IMR-90 (cell line): ENCODE measurements at regions not wholly inside any gene's neighbourhood (a gene's known extent, or its start where the extent isn't known, plus 50 kb on each side); places are given as distances from the start of the nearest gene placed in this dataset.

Source experiments
- BHLHE40 ChIP-seq: fragments of 150-350 bp; IDR thresholded peaks from 2 replicates; pipeline ENCODE4 v1.6.1; 2016; ENCODE audit warnings: mild to moderate bottlenecking, low read depth, low read length
- MAFK ChIP-seq: IDR thresholded peaks from 2 replicates; pipeline ENCODE4 v1.6.1; 2012; ENCODE audit warnings: low read depth, low read length, improper control_type of control experiment
- MAZ ChIP-seq: IDR thresholded peaks from 2 replicates; pipeline ENCODE4 v1.6.1; 2012; ENCODE audit warnings: low read depth, mild to moderate bottlenecking, low read length, improper control_type of control experiment, moderate library complexity, borderline replicate concordance
- MXI1 ChIP-seq: IDR thresholded peaks from 2 replicates; pipeline ENCODE4 v1.6.1; 2012; ENCODE audit warnings: low read depth, mild to moderate bottlenecking, low read length, moderate library complexity, borderline replicate concordance
- POLR2A ChIP-seq: IDR thresholded peaks from 2 replicates; pipeline ENCODE4 v1.6.1; 2012; ENCODE audit warnings: mild to moderate bottlenecking, low read depth, low read length
- RAD21 ChIP-seq: IDR thresholded peaks from 2 replicates; pipeline ENCODE4 v1.6.1; 2012; ENCODE audit warnings: low read length, improper control_type of control experiment
- RCOR1 ChIP-seq: IDR thresholded peaks from 2 replicates; pipeline ENCODE4 v1.6.1; 2012; ENCODE audit warnings: mild to moderate bottlenecking, low read length, improper control_type of control experiment; ENCODE audit not compliant: insufficient replicate concordance
- RFX5 ChIP-seq: IDR thresholded peaks from 2 replicates; pipeline ENCODE4 v1.8.0; 2012; ENCODE audit warnings: low read depth, mild to moderate bottlenecking, low read length, moderate library complexity
- TF ChIP-seq, protein P1 (sequence below): conservative IDR thresholded peaks from 2 replicates; pipeline ENCODE4 v1.5.1; 2012; ENCODE audit warnings: mild to moderate bottlenecking, low read depth, low read length, improper control_type of control experiment
- TF ChIP-seq, protein P2 (sequence below): fragments of 150-350 bp; IDR thresholded peaks from 2 replicates; pipeline ENCODE4 v1.6.1; 2016; ENCODE audit warnings: low read depth, mild to moderate bottlenecking, low read length, moderate library complexity, borderline replicate concordance
- TF ChIP-seq, protein P3 (sequence below): fragments of 150-350 bp; IDR thresholded peaks from 2 replicates; pipeline ENCODE4 v1.6.1; 2017; ENCODE audit warnings: mild to moderate bottlenecking, antibody characterized with exemption, low read length, low read depth

DNA sequence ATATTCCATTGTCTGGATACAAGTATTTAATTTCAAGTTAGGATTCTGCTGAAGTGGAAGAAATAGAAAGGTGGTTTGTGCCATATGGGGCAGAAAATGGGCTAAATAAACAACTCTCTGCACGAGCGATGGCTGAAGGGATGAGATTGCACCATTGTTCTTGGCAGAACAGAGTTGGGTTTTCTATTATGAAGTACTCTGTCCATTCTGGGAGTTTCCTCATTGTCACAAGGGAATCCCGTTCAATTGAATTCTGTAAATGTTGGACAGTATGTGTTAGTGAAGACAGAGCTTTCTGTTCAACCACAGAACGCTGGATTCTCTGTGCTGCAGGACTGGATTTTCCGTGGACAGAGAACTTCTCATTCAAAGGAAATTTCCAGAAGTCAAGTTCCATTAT lies 345.5 kb upstream of the PRICKLE1 start:
- TF ChIP-seq, protein P1, sequence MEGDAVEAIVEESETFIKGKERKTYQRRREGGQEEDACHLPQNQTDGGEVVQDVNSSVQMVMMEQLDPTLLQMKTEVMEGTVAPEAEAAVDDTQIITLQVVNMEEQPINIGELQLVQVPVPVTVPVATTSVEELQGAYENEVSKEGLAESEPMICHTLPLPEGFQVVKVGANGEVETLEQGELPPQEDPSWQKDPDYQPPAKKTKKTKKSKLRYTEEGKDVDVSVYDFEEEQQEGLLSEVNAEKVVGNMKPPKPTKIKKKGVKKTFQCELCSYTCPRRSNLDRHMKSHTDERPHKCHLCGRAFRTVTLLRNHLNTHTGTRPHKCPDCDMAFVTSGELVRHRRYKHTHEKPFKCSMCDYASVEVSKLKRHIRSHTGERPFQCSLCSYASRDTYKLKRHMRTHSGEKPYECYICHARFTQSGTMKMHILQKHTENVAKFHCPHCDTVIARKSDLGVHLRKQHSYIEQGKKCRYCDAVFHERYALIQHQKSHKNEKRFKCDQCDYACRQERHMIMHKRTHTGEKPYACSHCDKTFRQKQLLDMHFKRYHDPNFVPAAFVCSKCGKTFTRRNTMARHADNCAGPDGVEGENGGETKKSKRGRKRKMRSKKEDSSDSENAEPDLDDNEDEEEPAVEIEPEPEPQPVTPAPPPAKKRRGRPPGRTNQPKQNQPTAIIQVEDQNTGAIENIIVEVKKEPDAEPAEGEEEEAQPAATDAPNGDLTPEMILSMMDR = no peak
- no peak for TF ChIP-seq POLR2A
- TF ChIP-seq MXI1 = no peak
- TF ChIP-seq RAD21 = no peak
- TF ChIP-seq RFX5 = no peak
- TF ChIP-seq MAFK = no peak
- no peak for TF ChIP-seq BHLHE40
- TF ChIP-seq, protein P2, sequence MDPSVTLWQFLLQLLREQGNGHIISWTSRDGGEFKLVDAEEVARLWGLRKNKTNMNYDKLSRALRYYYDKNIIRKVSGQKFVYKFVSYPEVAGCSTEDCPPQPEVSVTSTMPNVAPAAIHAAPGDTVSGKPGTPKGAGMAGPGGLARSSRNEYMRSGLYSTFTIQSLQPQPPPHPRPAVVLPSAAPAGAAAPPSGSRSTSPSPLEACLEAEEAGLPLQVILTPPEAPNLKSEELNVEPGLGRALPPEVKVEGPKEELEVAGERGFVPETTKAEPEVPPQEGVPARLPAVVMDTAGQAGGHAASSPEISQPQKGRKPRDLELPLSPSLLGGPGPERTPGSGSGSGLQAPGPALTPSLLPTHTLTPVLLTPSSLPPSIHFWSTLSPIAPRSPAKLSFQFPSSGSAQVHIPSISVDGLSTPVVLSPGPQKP = no peak
- no peak for TF ChIP-seq RCOR1
- TF ChIP-seq, protein P3, sequence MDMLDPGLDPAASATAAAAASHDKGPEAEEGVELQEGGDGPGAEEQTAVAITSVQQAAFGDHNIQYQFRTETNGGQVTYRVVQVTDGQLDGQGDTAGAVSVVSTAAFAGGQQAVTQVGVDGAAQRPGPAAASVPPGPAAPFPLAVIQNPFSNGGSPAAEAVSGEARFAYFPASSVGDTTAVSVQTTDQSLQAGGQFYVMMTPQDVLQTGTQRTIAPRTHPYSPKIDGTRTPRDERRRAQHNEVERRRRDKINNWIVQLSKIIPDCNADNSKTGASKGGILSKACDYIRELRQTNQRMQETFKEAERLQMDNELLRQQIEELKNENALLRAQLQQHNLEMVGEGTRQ = no peak
- TF ChIP-seq MAZ = no peak
